ENCODE measurements at regions not wholly inside any gene's neighbourhood (a gene's known extent, or its start where the extent isn't known, plus 50 kb on each side); places are given as distances from the start of the nearest gene placed in this dataset.
A peak's percentile ranks its signal among the peaks of the same experiment; 100 is the strongest.

DNA sequence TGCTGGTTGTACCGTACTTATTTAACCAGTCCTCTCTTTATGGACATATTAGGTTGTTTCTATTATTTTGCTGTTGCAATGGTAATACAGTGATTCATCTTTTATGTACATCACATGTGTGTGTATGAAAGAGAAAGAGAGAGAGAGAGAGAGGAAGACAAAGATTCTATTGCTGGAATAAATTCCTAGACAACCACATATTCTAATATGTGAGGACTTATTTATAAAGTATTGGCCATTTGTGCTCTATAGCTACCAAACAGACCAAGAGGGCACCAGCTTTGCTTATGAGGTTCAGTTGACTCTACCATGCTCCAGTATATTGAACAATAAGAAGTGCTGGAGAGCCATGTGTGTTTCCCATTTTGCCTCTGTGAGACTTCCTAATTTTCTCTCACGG, 513.5 kb downstream of the DMAC1 start:
- no peak for DNase-seq

DNA sequence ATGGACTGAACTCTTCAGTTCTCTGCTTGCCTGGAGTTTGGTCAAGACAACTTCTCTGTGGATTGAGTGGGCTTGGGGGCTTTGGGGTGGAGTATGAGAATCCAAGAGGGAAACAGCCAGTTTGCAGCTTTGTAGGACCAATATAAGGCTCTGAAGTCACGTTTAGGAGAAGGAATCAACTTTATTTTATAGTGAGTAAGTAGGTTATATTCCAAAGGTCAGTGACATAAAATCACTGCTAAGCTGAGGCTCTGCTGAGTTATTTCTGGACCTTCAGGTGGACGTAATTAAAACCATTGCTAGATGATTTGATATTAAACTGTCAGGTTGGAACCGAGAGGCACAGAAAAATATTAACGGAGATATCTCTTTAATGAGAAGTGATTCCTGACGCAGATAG, 514.4 kb downstream of the DMAC1 start:
- DNase-seq = no peak

DNA sequence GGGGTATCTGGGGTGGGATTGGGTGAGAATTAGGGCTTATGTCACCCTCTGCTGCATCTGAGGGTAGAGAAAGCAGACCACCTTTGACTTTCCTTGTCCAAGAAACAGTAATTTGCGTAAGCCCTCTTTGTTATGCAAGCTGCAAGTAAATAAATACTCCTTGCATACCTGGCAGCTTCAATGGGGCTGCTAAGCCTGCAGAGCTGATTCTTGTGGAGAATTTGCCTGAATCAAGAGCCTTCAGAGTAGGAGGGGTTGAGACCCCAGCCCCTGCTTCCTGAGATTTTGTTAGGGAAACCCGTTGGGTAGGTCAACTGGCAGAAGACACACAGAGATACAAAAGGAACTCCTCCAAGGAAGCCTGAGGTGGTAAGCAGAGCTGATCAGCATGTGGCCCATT, 515.1 kb downstream of the DMAC1 start:
- DNase-seq = no peak

DNA sequence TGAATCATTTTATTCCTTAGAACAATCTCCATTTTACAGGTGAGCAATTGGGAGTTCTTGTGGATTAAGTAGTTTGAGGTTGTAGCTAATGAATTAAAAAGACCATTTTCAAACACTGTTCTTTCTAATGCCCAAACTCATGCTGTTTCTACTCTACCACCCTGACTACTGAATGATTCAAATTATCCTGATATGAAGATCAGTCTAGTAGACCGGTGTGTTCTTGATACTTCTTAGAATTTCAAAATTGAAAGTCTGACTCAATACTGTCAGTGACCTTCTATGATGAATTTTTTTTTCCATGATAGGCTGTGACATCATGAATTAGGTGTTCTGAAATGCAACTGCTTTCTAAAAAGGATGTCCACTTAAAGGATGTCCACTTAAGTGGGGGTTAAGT, 515.5 kb downstream of the DMAC1 start:
- no peak for DNase-seq

DNA sequence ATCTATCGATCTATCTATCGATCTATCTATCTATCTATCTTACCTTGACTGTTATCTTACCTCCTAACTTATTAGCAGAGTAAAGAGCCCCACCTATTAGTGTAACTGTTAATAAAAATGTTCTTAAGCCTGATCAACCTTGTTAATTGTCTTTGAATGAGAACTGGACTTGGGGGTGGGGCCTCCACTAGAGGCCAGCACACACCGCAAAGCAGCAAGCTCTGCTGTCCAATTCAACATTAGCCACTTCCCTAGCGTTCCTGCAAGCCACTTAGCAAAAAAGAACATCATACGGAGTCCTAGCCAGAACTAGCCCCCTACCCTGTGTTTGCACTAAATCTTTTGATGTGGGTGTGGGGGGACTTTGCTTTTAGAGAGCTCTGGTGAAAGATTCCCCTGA, 515.8 kb downstream of the KDM4C start:
- peak; percentile 52 for DNase-seq

DNA sequence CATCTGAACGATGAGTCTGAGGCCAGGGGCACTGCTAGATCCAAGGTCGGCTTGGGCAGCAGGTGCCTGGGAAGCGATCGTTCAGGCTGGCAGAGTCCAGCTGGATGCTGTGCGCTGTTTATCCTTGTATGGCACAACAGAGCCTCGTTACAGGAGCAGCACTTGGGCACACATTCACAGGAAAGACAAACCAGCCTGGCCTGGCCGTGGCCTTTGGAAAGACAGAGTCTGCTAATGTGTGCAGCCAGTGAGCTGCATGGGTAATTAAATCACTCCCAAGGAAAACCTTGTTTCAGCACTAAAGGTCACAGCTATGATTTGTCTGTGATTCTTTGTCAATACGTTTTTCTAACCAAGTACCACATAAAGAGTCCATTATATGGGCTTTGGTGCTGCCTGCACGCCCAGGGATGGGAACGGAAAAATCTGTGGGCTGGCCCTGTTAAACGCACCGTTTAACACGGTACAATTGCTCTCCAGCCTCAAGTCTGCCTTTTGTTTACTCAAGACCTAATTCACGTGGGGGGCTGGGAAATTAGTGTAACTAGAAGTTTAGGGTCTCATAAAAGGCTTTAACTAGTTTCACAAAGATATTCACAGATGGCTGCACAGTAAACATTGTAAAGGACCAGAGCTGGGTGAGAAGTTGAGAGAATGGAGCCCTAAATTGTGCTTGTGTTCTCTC, 509.3 kb downstream of the KDM4C start:
- DNase-seq = peak; percentile 98

DNA sequence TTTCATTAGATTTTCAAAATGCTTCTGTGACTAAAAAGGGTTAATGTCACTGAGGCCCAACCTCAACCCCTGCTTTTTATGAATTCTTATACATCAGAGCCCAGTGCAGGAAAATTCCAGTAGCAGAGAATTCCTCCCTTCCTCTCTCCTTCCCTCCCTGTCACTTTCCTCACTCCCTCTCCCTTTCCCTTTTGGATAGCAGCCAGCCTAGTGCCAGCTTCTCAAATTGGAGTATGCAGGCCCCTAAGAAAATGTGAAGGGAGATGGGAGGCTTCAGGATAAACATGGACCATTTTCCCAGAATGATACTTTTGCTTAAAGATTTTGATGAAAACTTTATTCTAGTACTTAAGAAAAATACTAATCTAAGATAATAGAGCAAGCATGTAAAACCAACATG, 507.4 kb downstream of the KDM4C start:
- DNase-seq = peak; percentile 48

DNA sequence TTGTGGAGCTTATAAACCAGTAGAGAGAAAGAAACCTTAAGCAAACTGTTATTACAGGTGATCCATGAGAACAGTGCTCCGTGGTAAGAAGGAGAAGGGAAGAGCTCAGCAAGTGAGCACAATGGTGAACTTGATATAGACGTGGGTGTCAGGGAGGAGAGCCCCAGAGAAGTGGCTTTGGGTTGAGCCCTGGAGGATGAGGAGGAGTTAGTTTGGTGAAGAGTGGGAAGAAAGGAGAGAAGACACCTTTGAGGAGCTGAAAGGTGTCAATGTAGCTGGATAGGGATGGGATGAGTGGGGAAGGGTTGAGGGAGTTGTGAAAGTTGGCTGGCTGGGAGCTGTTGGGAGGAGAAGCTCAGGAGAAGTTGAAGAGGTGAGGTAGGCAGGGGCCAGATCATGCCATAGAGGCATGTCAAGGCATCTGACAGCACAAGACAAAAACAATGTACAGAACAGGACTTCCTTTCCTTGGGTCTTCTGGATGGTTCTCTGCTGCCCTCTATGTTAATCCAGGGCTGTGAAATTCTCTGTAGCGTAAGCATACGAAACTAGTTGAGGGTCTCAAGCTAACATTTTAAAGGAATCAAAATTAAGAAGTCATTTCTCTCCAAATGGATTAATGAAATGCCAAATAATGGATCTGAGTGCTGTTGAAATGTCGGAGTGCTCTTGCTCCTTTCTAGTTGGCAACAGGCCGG, 501.9 kb downstream of the KDM4C start:
- no peak for DNase-seq

DNA sequence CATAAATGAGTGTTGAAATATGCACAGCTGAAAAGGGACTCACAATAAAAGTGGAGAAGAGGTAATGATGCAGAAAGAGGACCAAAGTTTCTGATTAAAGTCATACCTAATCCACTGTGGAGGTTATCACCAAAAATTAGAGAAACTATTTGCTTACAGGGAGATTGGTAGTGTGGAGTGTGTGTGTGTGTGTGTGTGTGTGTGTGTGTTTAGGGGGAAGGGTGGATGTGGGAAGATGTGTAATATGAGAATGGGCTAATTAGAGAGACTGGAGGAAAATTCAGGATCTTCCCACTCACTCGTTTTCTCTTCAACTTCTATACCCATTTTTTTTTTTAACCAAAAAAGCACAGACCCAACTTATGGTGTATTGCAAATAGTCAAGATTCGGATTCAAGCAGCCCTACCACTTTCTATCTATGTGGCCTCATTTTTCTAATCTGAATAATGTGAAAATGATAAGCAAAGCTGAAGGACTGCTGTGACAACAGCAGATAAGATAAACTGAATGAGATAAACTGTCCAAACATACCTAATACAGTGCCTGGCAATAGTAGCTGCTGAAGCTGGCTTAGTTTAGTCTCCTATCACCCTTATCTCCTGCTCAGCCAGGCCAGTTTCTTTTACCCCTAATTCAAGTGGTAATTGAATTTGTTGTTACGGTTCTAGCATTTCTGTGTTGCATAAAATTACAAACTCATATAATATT, 501.1 kb downstream of the KDM4C start:
- DNase-seq = peak; percentile 24

DNA sequence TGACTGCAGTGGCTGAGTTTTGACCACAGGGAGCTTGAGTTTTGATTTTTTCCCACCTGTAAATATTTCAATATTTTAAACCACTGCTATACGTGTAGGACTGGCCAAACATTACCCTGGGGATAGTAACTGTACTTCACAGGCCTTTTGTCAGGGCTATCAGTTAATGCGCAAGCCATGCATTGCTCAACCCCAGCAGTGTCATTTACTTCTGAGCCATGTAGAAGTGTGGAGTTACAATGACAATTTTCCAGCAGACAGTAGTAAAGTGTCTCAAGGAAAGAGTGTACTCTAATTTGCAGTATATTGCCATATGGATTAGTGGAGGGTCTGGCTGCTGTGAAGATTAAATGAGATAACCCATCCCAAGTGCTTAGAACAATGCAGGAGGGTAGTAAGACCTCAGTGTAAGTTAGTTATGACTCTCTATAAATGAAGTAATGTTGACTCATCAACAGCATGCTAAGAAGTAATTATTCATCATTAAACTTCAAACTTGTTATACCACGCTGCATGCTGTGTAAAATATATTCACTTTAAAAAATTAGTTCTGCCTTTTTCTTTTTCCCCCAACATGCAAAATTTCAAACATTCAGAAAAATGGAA, 489.2 kb downstream of the KDM4C start:
- no peak for DNase-seq

DNA sequence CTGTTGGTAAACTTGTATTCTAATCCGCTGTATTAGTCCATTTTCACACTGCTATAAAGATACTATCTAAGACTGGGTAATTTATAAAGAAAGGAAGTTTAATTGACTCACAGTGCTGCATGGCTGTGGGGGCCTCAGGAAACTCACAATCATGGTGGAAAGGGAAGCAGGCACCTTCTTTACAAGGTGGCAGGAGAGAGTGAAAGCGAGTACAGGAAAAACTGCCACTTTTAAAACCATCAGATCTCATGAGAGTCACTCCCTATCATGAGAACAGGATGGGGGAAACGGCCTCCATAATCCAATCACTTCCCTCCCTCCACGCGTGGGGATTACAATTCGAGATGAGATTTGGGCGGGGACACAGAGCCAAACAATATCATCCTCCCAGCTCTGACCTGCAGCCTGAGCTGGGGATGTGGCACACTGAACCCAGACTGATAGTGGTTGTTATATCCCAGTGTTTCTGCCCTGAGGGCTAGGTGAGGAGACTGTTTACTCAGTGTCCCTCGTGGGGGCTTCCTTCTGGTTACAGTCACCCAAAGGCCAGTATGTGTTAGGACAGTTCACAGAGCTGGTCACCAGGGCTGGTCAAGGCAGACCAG, 488.3 kb downstream of the KDM4C start:
- no peak for DNase-seq

DNA sequence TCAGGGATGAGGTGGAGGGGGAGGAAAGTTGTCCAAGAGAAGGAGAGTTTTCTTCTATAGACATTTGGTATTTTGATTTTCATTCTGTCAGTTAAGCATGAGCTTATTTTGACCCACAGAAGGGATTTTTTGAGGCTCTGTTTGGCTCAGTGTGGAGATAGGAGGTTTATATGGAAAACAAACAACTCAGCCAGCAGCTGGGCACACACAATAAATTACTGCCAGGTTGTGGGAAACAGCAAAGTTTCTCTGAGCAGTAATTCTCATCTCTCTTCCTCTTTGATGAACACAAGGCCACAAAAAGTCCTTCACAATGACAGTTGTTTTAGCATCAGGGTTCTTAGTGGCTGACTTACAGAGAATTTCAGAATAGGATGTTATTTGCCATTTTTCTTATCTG, 486.1 kb downstream of the KDM4C start:
- DNase-seq = no peak

DNA sequence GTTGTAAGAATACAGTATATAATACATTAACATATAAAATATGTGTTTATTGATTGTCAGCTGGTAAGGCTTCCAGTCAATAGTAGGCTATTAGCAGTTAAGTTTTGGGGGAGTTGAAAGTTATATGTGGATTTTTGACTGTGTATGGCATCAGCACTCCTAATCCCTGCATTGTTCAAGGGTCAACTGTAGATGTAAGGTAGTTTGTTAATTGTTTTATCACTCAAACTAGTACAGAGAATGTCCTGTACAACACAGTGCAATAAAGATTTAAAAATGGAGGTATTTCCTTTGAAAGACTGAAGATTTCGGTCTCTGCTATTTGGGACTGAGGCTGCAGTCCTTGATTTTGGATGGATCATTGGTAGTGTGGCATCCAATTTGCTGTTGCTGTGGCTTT, 484.4 kb downstream of the KDM4C start:
- no peak for DNase-seq

DNA sequence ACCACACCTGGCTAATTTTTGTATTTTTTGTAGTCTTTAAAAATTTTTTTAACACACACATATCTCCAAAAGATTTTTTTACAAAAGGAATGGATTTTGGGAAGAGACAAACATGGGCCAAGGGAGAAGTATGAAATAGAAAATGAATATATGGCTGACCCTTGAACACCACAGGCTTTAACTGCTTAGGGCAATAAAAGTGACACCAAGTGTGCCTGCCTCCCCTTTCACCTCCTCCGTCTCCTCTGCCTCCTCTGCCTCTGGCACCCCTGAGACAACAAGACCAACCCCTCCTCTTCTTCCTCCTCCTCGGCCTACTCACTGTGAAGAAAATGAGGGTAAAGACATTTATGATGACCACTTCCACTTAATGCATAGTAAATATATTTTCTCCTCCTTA, 483.9 kb downstream of the KDM4C start:
- DNase-seq = no peak

DNA sequence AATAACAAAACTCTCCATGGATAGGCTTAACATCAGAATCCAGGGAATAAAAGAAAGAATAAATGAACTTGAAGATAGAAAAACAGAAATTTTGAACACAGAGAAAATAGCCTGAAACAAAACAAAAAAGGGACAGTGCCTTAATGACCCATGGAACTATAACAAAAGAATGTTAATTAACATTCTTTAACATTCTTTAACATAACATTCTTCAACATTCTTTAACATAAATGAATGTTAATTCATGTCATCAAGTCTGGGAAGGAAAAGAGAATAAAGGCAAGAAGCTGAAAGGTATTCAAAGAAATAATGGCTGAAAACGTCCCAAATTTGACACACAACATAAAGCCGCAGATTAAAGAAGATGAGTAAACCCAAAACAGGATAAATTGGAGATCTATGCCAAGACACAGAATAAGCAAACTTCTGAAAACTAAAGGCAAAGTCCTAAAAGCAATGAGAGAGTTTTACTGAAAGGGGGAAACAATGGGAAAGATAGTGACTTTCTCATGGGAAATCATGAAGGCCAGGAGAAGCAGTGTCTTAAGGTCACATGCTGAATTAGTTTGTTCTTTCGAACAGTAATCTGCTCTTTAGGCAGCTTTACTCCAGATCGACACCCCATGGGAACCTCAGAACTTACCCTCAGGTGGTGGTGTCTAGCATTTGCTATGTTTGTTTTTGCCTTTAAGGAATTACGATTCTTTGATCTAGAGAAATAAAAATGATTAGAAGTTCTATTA, 483.0 kb downstream of the KDM4C start:
- no peak for DNase-seq

DNA sequence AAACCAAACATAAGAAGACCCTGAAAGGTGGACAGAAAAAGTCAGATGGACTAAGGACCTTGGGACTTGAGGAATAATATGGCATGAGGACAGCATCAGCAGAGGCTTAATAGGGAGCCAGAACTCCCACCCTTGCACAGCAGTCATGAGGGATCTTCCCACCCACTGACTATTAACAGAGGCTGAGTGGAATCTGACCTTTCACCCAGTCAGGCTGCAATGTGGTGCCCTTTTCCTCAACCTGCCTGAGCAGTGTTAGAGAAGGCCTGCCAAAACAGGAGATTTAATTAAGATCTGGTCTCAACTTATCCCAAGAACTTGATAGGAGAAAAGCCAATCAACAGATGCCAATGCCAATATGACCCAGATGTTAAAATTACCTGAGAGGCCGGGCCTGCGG, 481.9 kb downstream of the KDM4C start:
- DNase-seq = no peak

DNA sequence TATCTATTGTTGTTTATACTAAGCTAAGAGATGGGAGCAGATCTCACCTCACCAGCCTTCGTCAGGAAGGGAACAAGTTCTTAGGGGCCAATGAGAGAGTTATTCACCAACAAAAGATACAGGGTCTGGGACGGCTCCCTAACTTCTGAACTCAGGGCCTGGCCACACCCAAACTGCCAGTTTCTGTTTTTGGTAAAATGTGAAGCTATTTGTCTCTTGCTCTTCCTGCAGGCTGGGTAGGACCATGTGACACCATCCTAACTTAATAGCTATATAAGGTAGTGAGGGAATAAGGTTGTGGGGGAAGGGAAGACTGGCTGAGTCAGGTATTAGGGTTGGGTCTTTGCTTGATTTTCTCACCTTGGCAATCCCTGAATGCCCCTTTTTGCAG, 480.5 kb downstream of the KDM4C start:
- DNase-seq = no peak

DNA sequence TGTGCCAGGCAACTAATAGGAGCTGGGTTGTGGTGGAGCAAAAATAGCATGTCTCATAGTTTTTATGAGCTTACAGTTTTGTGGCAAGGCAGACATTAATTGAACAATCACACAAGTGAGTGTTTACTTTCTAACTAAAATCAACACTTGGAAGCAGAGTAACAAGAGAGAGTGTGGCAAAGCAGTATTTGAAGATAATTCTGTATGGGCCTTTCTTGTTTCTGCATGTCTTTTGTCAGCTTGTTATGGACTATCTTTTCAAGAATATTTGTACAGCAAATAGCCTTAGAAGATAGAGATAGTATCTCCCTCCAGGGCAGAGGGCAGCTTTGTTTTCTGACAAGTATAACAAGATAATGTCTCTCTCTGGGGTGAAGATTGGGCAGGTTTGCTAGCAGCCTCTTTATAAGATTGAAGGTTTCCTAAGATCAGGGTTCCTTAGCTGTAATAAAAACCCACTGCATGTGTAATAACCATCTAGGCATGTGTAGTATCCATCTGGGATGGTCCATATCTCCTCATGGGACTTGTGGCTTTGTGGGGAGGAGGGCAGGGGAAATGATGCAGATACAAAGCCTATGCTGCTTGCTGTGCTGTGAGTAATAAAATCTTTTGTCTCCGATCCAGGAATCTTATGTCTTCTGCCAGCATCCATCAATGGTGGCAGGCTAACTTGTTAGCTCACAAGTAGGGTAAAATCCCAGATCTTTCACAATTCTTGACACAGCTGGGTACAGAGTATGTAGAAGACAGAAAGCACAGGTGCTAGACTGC, 479.9 kb downstream of the KDM4C start:
- DNase-seq = peak; percentile 95

DNA sequence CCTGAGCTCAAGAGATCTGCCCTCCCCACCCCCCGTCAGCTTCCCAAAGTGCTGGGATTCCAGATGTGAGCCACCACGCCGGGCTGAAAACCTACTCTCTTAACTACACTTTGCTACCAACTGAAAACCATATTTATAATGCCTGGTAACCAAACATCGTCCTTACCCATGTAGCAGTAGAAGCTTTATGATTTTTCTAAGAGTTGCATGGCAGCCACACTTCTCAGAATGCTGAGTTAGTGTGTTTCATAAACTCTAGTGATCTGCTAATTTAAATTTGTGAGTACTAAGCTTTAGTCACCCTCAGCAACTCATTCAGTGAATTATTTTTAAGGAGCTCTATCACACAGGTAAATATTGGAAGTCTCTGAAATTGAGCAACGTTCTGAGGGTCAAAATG, 478.4 kb downstream of the KDM4C start:
- DNase-seq = no peak

DNA sequence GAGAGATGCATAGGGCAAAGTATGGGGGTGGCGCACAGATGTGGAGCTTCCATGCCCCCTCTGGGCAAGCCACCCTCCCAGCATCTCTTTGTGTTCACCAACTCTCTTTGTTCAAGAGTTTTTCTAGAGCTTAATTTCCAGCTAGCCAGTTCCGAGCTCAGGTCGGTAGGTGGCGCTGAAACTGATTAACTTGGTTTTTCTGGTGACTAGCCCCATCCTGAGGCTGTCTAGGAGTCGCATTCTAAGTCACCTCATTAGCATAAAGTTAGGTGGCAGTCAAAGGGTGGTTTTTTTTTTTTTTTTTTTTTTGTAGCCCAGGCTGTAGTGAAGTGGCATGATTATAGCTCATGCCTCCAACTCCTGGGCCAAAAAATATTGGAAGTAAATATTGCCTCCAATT, 476.4 kb downstream of the KDM4C start:
- DNase-seq = no peak

DNA sequence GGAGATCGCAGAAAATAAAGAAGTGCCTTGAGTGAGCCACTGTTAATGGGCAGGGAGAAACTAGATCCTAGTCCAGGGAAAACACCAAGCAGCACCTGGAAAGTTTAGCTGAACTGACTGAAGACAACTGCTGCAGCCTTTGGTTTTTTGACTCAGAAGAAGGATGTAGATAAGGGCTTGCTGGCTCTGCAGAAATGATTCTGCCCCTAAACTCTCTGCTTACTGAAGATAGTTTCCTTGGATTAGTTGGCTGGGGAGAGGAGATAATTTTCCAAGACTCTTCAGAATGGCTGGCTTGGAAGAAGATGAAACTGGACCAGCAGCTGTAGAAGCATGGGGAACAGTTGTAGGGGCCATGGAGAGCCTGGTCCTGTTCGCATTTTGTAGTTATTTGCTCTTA, 471.8 kb downstream of the KDM4C start:
- DNase-seq = no peak

DNA sequence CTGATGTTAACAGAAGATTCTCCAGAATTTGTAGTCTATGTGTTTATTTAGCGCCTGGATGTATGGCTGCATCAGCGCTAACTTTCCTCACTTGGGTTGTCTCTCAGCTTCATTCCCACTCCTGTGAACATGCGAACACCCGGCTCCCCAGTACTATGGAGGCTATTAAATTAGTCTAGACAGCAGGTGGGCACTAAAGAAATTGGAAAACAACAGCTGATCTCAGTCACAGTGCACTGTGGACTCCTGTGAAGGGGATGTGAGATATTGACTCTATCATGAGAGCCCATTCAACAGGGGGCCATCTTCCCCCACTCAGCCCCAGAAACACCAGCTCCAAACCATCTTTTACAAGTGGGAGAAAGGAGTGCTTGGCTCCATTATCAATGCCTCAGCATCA, 471.0 kb downstream of the KDM4C start:
- no peak for DNase-seq

All from DMS79 treated with DMSO at 0.1 percent for 48 hours (cell line).